GM12891 (cell line): ENCODE measurements at regions not wholly inside any gene's neighbourhood (a gene's known extent, or its start where the extent isn't known, plus 50 kb on each side); places are given as distances from the start of the nearest gene placed in this dataset.

Source experiments
- POLR2A ChIP-seq: IDR thresholded peaks from 2 replicates; pipeline ENCODE4 v1.6.1; 2011; ENCODE audit warnings: low read depth, low read length, control low read depth
- POLR2AphosphoS5 ChIP-seq: IDR thresholded peaks from 2 replicates; pipeline ENCODE4 v1.6.1; 2011; ENCODE audit warnings: low read depth, low read length, control low read depth
- SPI1 ChIP-seq: IDR thresholded peaks from 2 replicates; pipeline ENCODE4 v1.6.1; 2011; ENCODE audit warnings: low read depth, low read length, control low read depth
- TAF1 ChIP-seq: IDR thresholded peaks from 2 replicates; pipeline ENCODE4 v1.6.1; 2011; ENCODE audit warnings: low read depth, low read length, control low read depth

DNA sequence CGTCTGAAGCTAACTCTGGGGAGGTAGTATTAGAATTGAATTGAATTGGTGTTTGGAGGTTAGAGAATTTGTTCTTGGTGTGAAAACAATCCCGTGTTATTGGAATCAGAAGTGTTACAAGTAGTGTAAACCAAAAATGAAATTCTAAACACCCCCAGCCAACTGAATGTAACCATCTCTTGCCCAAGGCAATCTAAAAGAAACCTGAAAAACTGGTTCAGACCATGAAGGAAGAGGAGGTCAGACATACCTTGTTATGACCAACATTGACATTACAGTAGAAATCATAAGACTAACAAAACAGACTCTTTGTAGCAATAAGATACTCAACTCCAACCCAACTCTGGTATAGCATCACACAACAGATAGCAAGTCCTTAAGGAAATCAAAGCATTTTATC, 159.0 kb downstream of the TUSC1 start:
- TF ChIP-seq TAF1: no peak
- no peak for TF ChIP-seq SPI1
- TF ChIP-seq POLR2AphosphoS5: no peak
- no peak for TF ChIP-seq POLR2A
